ENCODE measurements at regions not wholly inside any gene's neighbourhood (a gene's known extent, or its start where the extent isn't known, plus 50 kb on each side); places are given as distances from the start of the nearest gene placed in this dataset.

- TF ChIP-seq CTCF (optimal IDR thresholded peaks at IDR 0.05 in 1 of 3, IDR thresholded peaks at IDR 0.05 in 1 of 3, conservative IDR thresholded peaks at IDR 0.05 in 1 of 3; ENCODE audit: extremely low read depth in 1 of 3, insufficient read depth in 2 of 3, low read length in 3 of 3) (no peak), EZH2 (IDR thresholded peaks at IDR 0.05; ENCODE audit: low read length) (no peak)
These were observed 281.7 kb downstream of the CDC5L start for GRCh38 chr6:44668976-44669934.
